ENCODE measurements at regions not wholly inside any gene's neighbourhood (a gene's known extent, or its start where the extent isn't known, plus 50 kb on each side); places are given as distances from the start of the nearest gene placed in this dataset.

- Histone ChIP-seq H3K27me3 (replicated peaks; ENCODE audit: insufficient read depth) (no peaks in the 10 kb centered on the region), H3K4me1 (ENCODE audit: control insufficient read depth in 1 of 2, low read depth in 2 of 2) (peaks cover 8 to 15% of the 10 kb centered on the region in 2 donors), H3K4me3 (no peak overlapping the region), H3K27ac (no peak overlapping the region), H3K36me3 (no peaks in the 10 kb centered on the region), H3K9me3 (no peaks in the 10 kb centered on the region)
- no peak for TF ChIP-seq CTCF (IDR thresholded peaks at IDR 0.05)
- DNase-seq (ENCODE audit: low spot score) (no peak), ATAC-seq (ENCODE audit: insufficient number of reproducible peaks, low FRiP score, low read depth) (no peak)
These were observed 59.8 kb upstream of the MEDAG start for GRCh38 chr13:30846311-30846710.

- no peak for TF ChIP-seq CTCF (IDR thresholded peaks at IDR 0.05)
- Histone ChIP-seq H3K4me3 (no peak overlapping the region), H3K27me3 (replicated peaks; ENCODE audit: insufficient read depth) (no peaks in the 10 kb centered on the region), H3K9me3 (no peaks in the 10 kb centered on the region), H3K4me1 (ENCODE audit: control insufficient read depth in 1 of 2, low read depth in 2 of 2) (peaks cover 8 to 15% of the 10 kb centered on the region in 2 donors), H3K27ac (peak overlapping the region in 1 of 2 donors; percentile 73), H3K36me3 (no peaks in the 10 kb centered on the region)
- no peak for ATAC-seq (ENCODE audit: insufficient number of reproducible peaks, low FRiP score, low read depth)
- DNase-seq (ENCODE audit: low spot score), result no peak
These were observed 59.2 kb upstream of the MEDAG start for GRCh38 chr13:30846866-30847265.

GRCh38 chr13:30847650-30848307 lies 58.3 kb upstream of the MEDAG start:
- peak; percentile 54 for DNase-seq (ENCODE audit: low spot score)
- ATAC-seq (ENCODE audit: insufficient number of reproducible peaks, low FRiP score, low read depth), result peak; percentile 94
- H3K4me3 ChIP-seq, result peak overlapping the region; percentile 34
- H3K27me3 ChIP-seq (replicated peaks; ENCODE audit: insufficient read depth), result no peaks in the 10 kb centered on the region
- H3K9me3 ChIP-seq, result no peaks in the 10 kb centered on the region
- TF ChIP-seq CTCF (IDR thresholded peaks at IDR 0.05), result no peak
- H3K36me3 ChIP-seq, result no peaks in the 10 kb centered on the region
- peaks cover 8 to 15% of the 10 kb centered on the region in 2 donors for H3K4me1 ChIP-seq (ENCODE audit: control insufficient read depth in 1 of 2, low read depth in 2 of 2)
- H3K27ac ChIP-seq, result peak overlapping the region; percentile 73 to 76

GRCh38 chr13:30848332-30849027 lies 57.6 kb upstream of the MEDAG start:
- no peak for TF ChIP-seq CTCF (IDR thresholded peaks at IDR 0.05)
- peak overlapping the region; percentile 34 for H3K4me3 ChIP-seq
- DNase-seq (ENCODE audit: low spot score) (no peak), ATAC-seq (ENCODE audit: insufficient number of reproducible peaks, low FRiP score, low read depth) (no peak)
- no peaks in the 10 kb centered on the region for H3K27me3 ChIP-seq (replicated peaks; ENCODE audit: insufficient read depth)
- H3K4me1 ChIP-seq (ENCODE audit: control insufficient read depth in 1 of 2, low read depth in 2 of 2), result peaks cover 8 to 15% of the 10 kb centered on the region in 2 donors
- H3K9me3 ChIP-seq, result no peaks in the 10 kb centered on the region
- H3K36me3 ChIP-seq, result no peaks in the 10 kb centered on the region
- peak overlapping the region; percentile 73 to 76 for H3K27ac ChIP-seq

GRCh38 chr13:30849611-30850010 lies 56.5 kb upstream of the MEDAG start:
- no peak overlapping the region for H3K4me3 ChIP-seq
- H3K4me1 ChIP-seq (ENCODE audit: control insufficient read depth in 1 of 2, low read depth in 2 of 2), result peaks cover 8 to 15% of the 10 kb centered on the region in 2 donors
- H3K27ac ChIP-seq, result no peak overlapping the region
- DNase-seq (ENCODE audit: low spot score) (no peak), ATAC-seq (ENCODE audit: insufficient number of reproducible peaks, low FRiP score, low read depth) (no peak)
- no peaks in the 10 kb centered on the region for H3K27me3 ChIP-seq (replicated peaks; ENCODE audit: insufficient read depth)
- no peaks in the 10 kb centered on the region for H3K36me3 ChIP-seq
- no peak for TF ChIP-seq CTCF (IDR thresholded peaks at IDR 0.05)
- no peaks in the 10 kb centered on the region for H3K9me3 ChIP-seq

Data from thoracic aorta (tissue), 2 donors.